Naive thymus-derived CD4-positive, alpha-beta T cell (primary cell): ENCODE measurements at regions not wholly inside any gene's neighbourhood (a gene's known extent, or its start where the extent isn't known, plus 50 kb on each side); places are given as distances from the start of the nearest gene placed in this dataset.

Experiments used
- ATAC-seq: fragments of 150-1000 bp; cut with Tn5 transposase; 2 replicates; pipeline ENCODE4 v1.10.0; 2021; ENCODE audit warnings: mild to moderate bottlenecking, moderate library complexity
- CTCF ChIA-PET: fragments of 350-600 bp; sonication (Branson Sonifier 250); formaldehyde crosslinking; loops from one replicate; lab custom pipeline; 2021; ENCODE audit warnings: antibody characterized with exemption; lab: Charles Lee
- POLR2A ChIA-PET: fragments of 350-600 bp; sonication (Branson Sonifier 250); formaldehyde crosslinking; loops from one replicate; lab custom pipeline; 2021; ENCODE audit warnings: antibody characterized with exemption, inconsistent platforms; lab: Charles Lee
- DNase-seq, 9 donors: peaks; one replicate each; pipeline versions ENCODE4 v3.0.0 to v3.0.0-alpha.2; 2020 to 2022; ENCODE audit warnings: mixed read lengths in 1 of 9
- H3K27ac ChIP-seq: one replicate; pipeline ENCODE4 v1.7.0; 2013; ENCODE audit warnings: mild to moderate bottlenecking, low read depth, low read length, moderate library complexity
- H3K27me3 ChIP-seq, 2 donors: one replicate each; pipeline ENCODE4 v1.7.0; 2013; ENCODE audit warnings: low read length in 2 of 2, mild to moderate bottlenecking in 2 of 2, moderate library complexity in 2 of 2; ENCODE audit not compliant: control insufficient read depth in 2 of 2, insufficient read depth in 2 of 2
- H3K36me3 ChIP-seq, 3 experiments: 1 replicate in 2 of 3; 2 replicates in 1 of 3; pipeline ENCODE4 v1.7.0; 2013; ENCODE audit warnings: low read length in 3 of 3, mild to moderate bottlenecking in 3 of 3, moderate library complexity in 1 of 3; ENCODE audit not compliant: insufficient read depth in 3 of 3, control insufficient read depth in 2 of 3
- H3K4me1 ChIP-seq, 2 donors: one replicate each; pipeline ENCODE4 v1.7.0; 2013; ENCODE audit warnings: low read length in 2 of 2, mild to moderate bottlenecking in 2 of 2, moderate library complexity in 1 of 2; ENCODE audit not compliant: control insufficient read depth in 2 of 2, insufficient read depth in 2 of 2
- H3K4me3 ChIP-seq: 2 replicates; pipeline ENCODE4 v1.7.0; 2013; ENCODE audit warnings: mild to moderate bottlenecking, low read length
- H3K9me3 ChIP-seq, 3 experiments: 1 replicate in 2 of 3; 2 replicates in 1 of 3; pipeline ENCODE4 v1.7.0; 2013; ENCODE audit warnings: low read length in 3 of 3; ENCODE audit not compliant: control insufficient read depth in 2 of 3
- H3K27ac Mint-ChIP-seq, 9 donors: one replicate each; pipeline ENCODE4 v1.8.0; 2020 to 2022; ENCODE audit warnings: mixed read lengths in 9 of 9, mild to moderate bottlenecking in 8 of 9, moderate library complexity in 5 of 9, inconsistent platforms in 2 of 9
- H3K27me3 Mint-ChIP-seq, 5 donors: one replicate each; pipeline ENCODE4 v1.8.0; 2021 to 2022; ENCODE audit warnings: mixed read lengths in 5 of 5, mild to moderate bottlenecking in 1 of 5
- H3K36me3 Mint-ChIP-seq, 5 donors: one replicate each; pipeline ENCODE4 v1.8.0; 2020 to 2022; ENCODE audit warnings: mixed read lengths in 5 of 5, mild to moderate bottlenecking in 3 of 5, inconsistent platforms in 1 of 5
- H3K4me1 Mint-ChIP-seq, 7 donors: one replicate each; pipeline ENCODE4 v1.8.0; 2020 to 2022; ENCODE audit warnings: mixed read lengths in 7 of 7, mild to moderate bottlenecking in 3 of 7, inconsistent platforms in 1 of 7
- H3K4me3 Mint-ChIP-seq, 10 donors: one replicate each; pipeline ENCODE4 v1.8.0; 2020 to 2022; ENCODE audit warnings: mild to moderate bottlenecking in 10 of 10, mixed read lengths in 10 of 10, moderate library complexity in 6 of 10, inconsistent platforms in 2 of 10
- H3K9me3 Mint-ChIP-seq, 11 donors: one replicate each; pipeline ENCODE4 v1.8.0; 2020 to 2022; ENCODE audit warnings: mixed read lengths in 11 of 11, mild to moderate bottlenecking in 4 of 11, inconsistent platforms in 1 of 11, moderate library complexity in 1 of 11
- intact Hi-C, 2 donors: fragments of 100-400 bp; cut with micrococcal nuclease; formaldehyde crosslinking; loops; one replicate each; pipeline ENCODE4 v1.15.1; 2023

DNA sequence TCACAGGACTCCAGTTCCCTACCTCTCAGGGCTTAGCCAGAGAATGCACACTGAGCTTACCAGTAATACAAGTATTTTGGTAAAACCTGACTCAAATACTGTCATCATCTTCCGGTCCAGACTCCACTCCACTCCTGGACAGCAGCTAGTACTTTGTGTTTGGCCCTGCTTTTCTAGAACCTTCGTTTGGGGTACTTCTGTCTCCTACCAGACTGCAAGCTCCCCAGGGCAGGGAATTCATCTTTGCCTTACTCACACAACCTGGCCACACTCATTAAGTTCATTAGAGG, 108.9 kb upstream of the CDC42EP3 start:
- DNase-seq (no peak), ATAC-seq (no peak)
- Mint-ChIP-seq H3K27ac (no peak overlapping the region), H3K27me3 (no peaks in the 10 kb centered on the region), H3K4me1 (peaks cover 0 to 4% (median 0%) of the 10 kb centered on the region in 7 donors), H3K9me3 (peaks cover 0 to 4% (median 0%) of the 10 kb centered on the region in 11 donors), H3K4me3 (no peak overlapping the region), H3K36me3 (no peaks in the 10 kb centered on the region)
- ChIA-PET CTCF (no interaction called here), POLR2A (no interaction called here)
- H3K36me3 ChIP-seq: no peaks in the 10 kb centered on the region
- no peaks in the 10 kb centered on the region for H3K4me1 ChIP-seq
- H3K27ac ChIP-seq: no peak overlapping the region
- no peaks in the 10 kb centered on the region for H3K27me3 ChIP-seq
- no peaks in the 10 kb centered on the region for H3K9me3 ChIP-seq
- no peak overlapping the region for H3K4me3 ChIP-seq
- intact Hi-C loops: no loop called here

- no peaks in the 10 kb centered on the region for H3K36me3 Mint-ChIP-seq
- ATAC-seq: no peak
- H3K4me3 Mint-ChIP-seq: no peak overlapping the region
- ChIA-PET POLR2A (interaction anchor here (0.6 to 0.7 kb wide), 2 partner anchors 15 to 521 kb away, joined by 3 read pairs; no protein-coding TSS in a partner anchor), CTCF (no interaction called here)
- Histone ChIP-seq H3K4me3 (no peak overlapping the region), H3K27me3 (no peaks in the 10 kb centered on the region), H3K9me3 (no peaks in the 10 kb centered on the region), H3K27ac (no peak overlapping the region), H3K4me1 (no peaks in the 10 kb centered on the region), H3K36me3 (no peaks in the 10 kb centered on the region)
- H3K4me1 Mint-ChIP-seq: peaks cover 0 to 4% (median 0%) of the 10 kb centered on the region in 7 donors
- intact Hi-C loops: no loop called here
- H3K27me3 Mint-ChIP-seq: no peaks in the 10 kb centered on the region
- peaks cover 0 to 7% (median 0%) of the 10 kb centered on the region in 11 donors for H3K9me3 Mint-ChIP-seq
- DNase-seq: no peak
- H3K27ac Mint-ChIP-seq: no peak overlapping the region
Measured at GRCh38 chr2:37781028-37781427, 109.6 kb upstream of the CDC42EP3 start.

- ChIA-PET CTCF (no interaction called here), POLR2A (interaction anchor here (0.6 kb wide), 1 partner anchor 11 kb away, joined by 3 read pairs; no protein-coding TSS in a partner anchor)
- Histone ChIP-seq H3K4me1 (no peaks in the 10 kb centered on the region), H3K9me3 (no peaks in the 10 kb centered on the region), H3K36me3 (no peaks in the 10 kb centered on the region), H3K27me3 (no peaks in the 10 kb centered on the region), H3K4me3 (no peak overlapping the region), H3K27ac (no peak overlapping the region)
- H3K9me3 Mint-ChIP-seq: peaks cover 0 to 9% (median 2%) of the 10 kb centered on the region in 11 donors
- H3K27me3 Mint-ChIP-seq: peaks cover 0 to 2% (median 0%) of the 10 kb centered on the region in 5 donors
- peaks cover 0 to 4% (median 0%) of the 10 kb centered on the region in 7 donors for H3K4me1 Mint-ChIP-seq
- intact Hi-C loops: no loop called here
- DNase-seq (no peak), ATAC-seq (no peak)
- H3K36me3 Mint-ChIP-seq: peaks cover 0 to 4% (median 1%) of the 10 kb centered on the region in 5 donors
- no peak overlapping the region for H3K27ac Mint-ChIP-seq
- no peak overlapping the region for H3K4me3 Mint-ChIP-seq
Measured at GRCh38 chr2:37782155-37782673, 110.8 kb upstream of the CDC42EP3 start.

GRCh38 chr2:37782721-37783371, 111.4 kb upstream of the CDC42EP3 start:
- H3K36me3 ChIP-seq: no peaks in the 10 kb centered on the region
- Mint-ChIP-seq H3K4me3 (no peak overlapping the region), H3K27ac (no peak overlapping the region), H3K9me3 (peaks cover 0 to 13% (median 7%) of the 10 kb centered on the region in 11 donors), H3K27me3 (peaks cover 0 to 7% (median 0%) of the 10 kb centered on the region in 5 donors), H3K36me3 (peaks cover 0 to 8% (median 4%) of the 10 kb centered on the region in 5 donors), H3K4me1 (peaks cover 0 to 3% (median 0%) of the 10 kb centered on the region in 7 donors)
- no peak overlapping the region for H3K4me3 ChIP-seq
- H3K4me1 ChIP-seq: no peaks in the 10 kb centered on the region
- intact Hi-C loops: no loop called here
- H3K27me3 ChIP-seq: no peaks in the 10 kb centered on the region
- DNase-seq: no peak
- ChIA-PET POLR2A (no interaction called here), CTCF (no interaction called here)
- H3K27ac ChIP-seq: no peak overlapping the region
- H3K9me3 ChIP-seq: no peaks in the 10 kb centered on the region
- no peak for ATAC-seq

DNA sequence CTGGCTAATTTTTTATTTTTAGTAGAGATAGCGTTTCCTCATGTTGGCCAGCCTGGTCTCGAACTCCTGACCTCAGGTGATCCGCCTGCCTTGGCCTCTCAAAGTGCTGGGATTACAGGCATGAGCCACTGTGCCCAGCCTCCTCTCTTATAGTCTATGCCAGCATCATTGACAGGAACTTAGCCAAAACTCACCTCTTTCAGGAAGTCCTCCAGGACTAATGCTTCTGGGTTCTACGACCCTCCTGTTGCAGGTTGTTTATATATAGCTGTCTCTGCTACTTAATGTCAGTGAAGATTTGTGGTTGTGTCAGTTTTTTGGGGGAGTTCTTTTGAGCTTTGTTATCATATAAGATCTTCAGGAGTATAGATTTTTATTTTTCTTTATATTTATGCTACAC, 112.1 kb upstream of the CDC42EP3 start:
- Histone ChIP-seq H3K27ac (no peak overlapping the region), H3K4me3 (no peak overlapping the region), H3K36me3 (no peaks in the 10 kb centered on the region), H3K9me3 (peaks cover 0 to 4% (median 0%) of the 10 kb centered on the region in 3 experiments), H3K4me1 (no peaks in the 10 kb centered on the region), H3K27me3 (no peaks in the 10 kb centered on the region)
- ChIA-PET POLR2A (no interaction called here), CTCF (no interaction called here)
- H3K27ac Mint-ChIP-seq: no peak overlapping the region
- peaks cover 0 to 7% (median 0%) of the 10 kb centered on the region in 5 donors for H3K27me3 Mint-ChIP-seq
- DNase-seq (no peak), ATAC-seq (no peak)
- no peak overlapping the region for H3K4me3 Mint-ChIP-seq
- peaks cover 0 to 8% (median 4%) of the 10 kb centered on the region in 5 donors for H3K36me3 Mint-ChIP-seq
- intact Hi-C loops: no loop called here
- H3K4me1 Mint-ChIP-seq: no peaks in the 10 kb centered on the region
- H3K9me3 Mint-ChIP-seq: peaks cover 2 to 19% (median 9%) of the 10 kb centered on the region in 11 donors

DNA sequence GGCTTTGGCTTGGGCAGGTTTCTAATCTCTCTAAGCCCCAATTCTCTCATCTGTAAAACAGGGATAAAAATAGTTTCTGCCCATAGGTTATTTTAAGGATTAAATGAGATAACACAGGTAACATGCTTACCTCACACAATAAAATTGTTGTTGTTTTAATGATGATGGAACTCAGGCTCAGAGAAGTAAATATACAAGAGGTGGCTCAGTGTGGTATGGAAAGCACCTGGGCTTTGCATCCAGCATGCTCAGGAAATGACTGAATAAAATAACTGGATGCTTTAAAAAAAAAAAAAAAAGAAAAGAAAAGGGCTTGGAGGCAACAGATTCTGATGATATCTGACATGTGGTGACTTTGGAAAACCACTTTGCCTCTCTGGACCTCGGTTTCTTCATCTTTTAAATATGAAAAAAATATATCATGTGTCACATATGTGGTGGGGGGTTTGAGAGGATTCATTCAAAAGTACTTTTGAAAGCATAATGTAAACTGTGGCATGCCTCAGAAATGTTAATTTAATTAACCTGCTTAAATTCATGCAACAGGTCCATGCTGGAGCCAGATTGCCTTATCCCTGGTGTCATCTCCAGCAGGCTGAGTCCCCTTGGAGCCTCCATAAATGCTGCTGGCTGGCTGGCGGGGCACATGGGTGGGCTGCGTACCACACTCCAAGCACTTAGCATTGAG, 112.8 kb upstream of the CDC42EP3 start:
- POLR2A ChIA-PET: no interaction called here
- Histone ChIP-seq H3K9me3 (peaks cover 0 to 4% (median 0%) of the 10 kb centered on the region in 3 experiments), H3K27ac (no peak overlapping the region), H3K27me3 (no peaks in the 10 kb centered on the region), H3K36me3 (no peaks in the 10 kb centered on the region), H3K4me3 (no peak overlapping the region), H3K4me1 (no peaks in the 10 kb centered on the region)
- Mint-ChIP-seq H3K4me1 (no peaks in the 10 kb centered on the region), H3K27me3 (peaks cover 0 to 7% (median 0%) of the 10 kb centered on the region in 5 donors), H3K4me3 (no peak overlapping the region), H3K9me3 (peaks cover 7 to 25% (median 13%) of the 10 kb centered on the region in 11 donors), H3K27ac (no peak overlapping the region), H3K36me3 (peaks cover 0 to 13% (median 4%) of the 10 kb centered on the region in 5 donors)
- intact Hi-C loops: no loop called here
- no peak for ATAC-seq
- DNase-seq: no peak
- CTCF ChIA-PET: interaction anchor here (0.6 kb wide), 1 partner anchor 10 kb away, joined by 3 read pairs; no protein-coding TSS in a partner anchor
